Dedifferentiated amniotic fluid mesenchymal stem cell (primary cell): ENCODE measurements at regions not wholly inside any gene's neighbourhood (a gene's known extent, or its start where the extent isn't known, plus 50 kb on each side); places are given as distances from the start of the nearest gene placed in this dataset.
"Not testable (repeated sequence)": the region's sequence is repeated elsewhere in the genome, so short reads cannot be mapped to it uniquely, and the experiment has no call there.

Experiments
- DNase-seq: peaks from one replicate; pipeline ENCODE4 v3.0.0-alpha.2; 2016; ENCODE audit errors: extremely low spot score

DNA sequence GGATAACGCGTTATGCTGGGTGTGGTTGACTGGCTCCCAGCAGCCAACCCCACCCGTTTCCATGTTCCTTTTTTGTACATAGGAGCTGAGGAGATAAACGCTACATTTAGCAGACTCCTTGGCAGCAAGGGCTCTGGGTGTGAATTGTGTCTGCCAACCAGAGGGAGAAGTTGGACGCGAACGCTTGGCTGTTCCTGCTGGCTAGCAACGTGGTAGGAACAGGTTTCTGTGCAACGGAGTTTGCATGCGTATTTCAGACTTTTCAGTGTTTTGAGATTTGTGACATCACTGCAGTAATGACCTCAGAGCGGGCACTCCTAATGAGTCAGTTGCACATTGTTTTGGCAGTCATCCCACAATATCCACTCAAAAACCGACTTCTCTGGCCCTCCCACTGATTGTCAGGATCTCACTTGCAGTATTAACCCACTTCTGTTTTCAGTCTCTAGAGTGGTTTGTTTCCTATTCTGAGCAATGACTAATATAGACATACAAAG is 98.7 kb upstream of the RGS1 start:
- DNase-seq: no peak

GRCh38 chr1:192477630-192478029 is 97.9 kb upstream of the RGS1 start:
- peak; percentile 65 for DNase-seq

DNA sequence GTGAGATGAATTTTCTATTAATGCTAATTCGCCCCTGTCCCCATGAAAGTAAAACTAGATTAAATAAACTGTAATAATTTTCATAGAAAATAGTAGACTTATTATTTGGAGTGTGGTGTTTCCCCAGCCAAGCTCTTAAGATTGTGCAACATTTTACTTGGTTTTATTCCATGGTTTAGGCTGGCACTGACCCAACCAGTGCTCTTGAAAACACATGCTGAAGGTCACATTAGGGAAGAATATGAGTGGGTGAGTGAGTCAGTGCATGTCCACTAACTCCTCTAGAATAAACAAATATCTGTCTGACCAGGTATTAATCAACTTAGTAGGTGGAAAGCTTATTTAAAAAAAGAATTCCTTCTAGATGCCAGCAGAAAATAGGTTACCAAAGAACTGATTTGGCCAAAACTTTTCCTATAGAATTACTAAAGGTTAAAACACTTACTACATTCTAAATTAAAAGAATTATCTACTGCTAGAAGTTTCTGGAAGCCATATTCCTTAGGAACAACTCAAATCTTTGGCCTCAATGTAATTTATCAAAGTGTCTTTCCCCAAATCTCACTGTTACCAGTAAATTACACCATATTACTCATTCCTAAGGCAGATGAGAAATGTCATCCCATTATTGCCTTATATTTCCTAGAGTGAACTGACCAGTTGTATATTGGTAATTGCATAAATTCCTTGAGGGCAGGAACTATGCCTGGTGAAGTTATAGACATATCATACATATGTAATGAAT is 89.7 kb upstream of the RGS1 start:
- DNase-seq: peak; percentile 88

GRCh38 chr1:192488058-192488457 is 87.5 kb upstream of the RGS1 start:
- DNase-seq: no peak

DNA sequence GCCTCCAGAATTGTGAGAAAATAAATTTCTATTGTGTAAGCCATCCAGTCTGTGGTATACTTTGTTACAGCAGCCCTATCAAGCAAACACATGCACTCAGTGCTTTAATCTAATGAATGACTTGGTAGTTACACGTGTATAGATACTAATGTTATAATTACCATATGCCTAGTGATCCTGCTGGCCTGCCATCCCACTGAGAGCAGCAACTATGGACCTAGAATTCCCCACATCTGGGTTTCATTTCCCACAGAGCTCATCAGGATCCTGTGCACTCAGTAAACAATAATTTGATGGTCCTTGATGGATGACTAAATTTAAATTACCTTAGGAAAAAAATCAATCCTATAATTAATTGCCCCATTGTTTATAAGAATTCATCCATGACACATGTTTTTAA is 86.5 kb upstream of the RGS1 start:
- DNase-seq: peak; percentile 18

DNA sequence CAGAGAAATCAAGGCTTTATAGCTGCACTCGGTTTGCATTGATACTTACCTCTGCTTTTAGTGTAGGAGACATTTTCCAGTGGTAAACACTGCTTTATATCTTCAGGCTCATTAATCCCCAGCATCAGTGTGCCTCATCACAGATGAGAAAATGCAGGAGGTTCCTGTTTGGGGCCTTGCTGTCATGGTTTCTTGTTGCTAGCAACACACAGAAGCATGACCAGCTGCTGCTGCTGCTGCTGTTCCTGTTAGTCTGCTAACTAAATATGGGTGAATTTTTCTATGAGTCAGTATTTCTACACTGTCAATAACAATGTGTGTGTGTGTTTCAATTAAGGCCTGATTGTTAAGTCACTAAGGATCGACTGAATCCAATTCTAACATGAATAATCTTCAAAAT is 85.8 kb upstream of the RGS1 start:
- peak; percentile 85 for DNase-seq

GRCh38 chr1:192491804-192492554 is 83.6 kb upstream of the RGS1 start:
- no peak for DNase-seq

- DNase-seq: no peak
These were observed 82.0 kb upstream of the RGS1 start for GRCh38 chr1:192493584-192493983.

DNA sequence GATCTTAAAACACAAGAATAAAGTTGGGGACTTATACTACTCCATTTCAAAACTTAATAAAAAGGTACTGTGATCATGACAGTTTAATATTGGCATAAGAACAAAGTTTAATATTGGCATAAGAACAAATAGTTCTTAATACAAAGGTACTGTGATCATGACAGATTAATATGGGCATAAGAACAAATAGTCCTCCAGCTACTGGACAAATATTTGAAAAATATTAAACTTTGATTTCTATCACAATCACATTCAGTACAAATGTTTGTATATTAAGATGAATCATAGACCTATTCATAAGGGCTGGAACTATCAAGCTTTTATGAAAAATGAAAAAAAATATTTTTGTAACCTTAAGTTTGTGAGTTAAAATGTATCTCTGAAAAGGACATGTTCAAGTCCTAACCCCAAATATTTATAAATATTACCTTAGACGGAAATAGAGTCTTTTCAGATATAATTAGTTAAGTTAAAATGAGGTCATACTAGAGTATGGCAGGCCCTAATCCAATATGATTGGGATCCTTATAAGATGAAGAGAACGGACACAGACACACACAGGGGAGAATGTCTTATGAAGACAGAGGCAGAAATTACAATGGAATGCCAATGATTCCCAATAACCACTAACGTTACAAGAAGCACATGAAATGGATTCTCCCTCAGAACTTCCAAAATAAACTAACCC is 79.1 kb upstream of the RGS1 start:
- DNase-seq: no peak

GRCh38 chr1:192497214-192497794 is 78.3 kb upstream of the RGS1 start:
- DNase-seq: no peak

DNA sequence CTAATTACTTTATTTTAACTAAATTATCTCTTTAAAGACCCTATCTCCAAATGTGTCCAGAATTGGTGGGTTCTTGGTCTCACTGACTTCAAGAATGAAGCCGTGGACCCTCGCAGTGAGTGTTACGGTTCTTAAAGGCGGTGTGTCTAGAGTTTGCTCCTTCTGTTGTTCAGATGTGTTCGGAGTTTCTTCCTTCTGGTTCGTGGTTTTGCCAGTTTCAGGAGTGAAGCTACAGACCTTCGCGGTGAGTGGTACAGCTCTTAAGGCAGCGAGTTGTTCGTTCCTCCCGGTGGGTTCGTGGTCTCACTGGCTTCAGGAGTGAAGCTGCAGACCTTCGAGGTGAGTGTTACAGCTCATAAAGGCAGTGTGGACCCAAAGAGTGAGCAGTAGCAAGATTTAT is 77.5 kb upstream of the RGS1 start:
- DNase-seq: not testable (repeated sequence)

DNA sequence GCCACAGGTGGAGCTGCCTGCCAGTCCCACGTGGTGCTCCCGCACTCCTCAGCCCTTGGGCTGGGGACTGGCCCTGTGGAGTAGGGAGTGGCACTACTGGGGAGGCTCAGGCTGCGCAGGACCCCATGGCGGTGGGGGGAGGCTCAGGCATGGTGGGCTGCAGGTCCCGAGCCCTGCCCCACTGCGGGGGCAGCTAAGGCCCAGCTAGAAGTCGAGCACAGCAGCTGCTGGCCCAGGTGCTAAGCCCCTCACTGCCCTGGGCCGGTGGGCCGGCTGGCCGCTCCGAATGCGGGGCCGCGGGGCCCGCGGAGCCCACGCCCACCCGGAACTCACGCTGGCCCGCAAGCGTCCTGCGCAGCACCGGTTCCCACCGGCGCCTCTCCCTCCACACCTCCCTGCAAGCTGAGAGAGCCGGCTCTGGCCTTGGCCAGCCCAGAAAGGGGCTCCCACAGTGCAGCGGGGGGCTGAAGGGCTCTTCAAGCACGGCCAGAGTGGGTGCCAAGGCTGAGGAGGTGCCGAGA is 76.5 kb upstream of the RGS1 start:
- DNase-seq: not testable (repeated sequence)

DNA sequence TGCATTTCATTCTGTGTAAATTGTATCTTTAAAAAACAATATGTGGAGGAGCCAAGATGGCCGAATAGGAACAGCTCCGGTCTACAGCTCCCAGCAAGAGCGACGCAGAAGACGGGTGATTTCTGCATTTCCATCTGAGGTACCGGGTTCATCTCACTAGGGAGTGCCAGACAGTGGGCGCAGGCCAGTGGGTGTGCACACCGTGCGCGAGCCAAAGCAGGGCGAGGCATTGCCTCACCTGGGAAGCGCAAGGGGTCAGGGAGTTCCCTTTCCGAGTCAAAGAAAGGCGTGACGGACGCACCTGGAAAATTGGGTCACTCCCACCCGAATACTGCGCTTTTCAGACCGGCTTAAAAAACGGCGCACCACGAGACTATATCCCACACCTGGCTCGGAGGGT is 75.0 kb upstream of the RGS1 start:
- DNase-seq: not testable (repeated sequence)

- DNase-seq: no peak
These were observed 68.8 kb upstream of the RGS1 start for GRCh38 chr1:192506741-192507155.

DNA sequence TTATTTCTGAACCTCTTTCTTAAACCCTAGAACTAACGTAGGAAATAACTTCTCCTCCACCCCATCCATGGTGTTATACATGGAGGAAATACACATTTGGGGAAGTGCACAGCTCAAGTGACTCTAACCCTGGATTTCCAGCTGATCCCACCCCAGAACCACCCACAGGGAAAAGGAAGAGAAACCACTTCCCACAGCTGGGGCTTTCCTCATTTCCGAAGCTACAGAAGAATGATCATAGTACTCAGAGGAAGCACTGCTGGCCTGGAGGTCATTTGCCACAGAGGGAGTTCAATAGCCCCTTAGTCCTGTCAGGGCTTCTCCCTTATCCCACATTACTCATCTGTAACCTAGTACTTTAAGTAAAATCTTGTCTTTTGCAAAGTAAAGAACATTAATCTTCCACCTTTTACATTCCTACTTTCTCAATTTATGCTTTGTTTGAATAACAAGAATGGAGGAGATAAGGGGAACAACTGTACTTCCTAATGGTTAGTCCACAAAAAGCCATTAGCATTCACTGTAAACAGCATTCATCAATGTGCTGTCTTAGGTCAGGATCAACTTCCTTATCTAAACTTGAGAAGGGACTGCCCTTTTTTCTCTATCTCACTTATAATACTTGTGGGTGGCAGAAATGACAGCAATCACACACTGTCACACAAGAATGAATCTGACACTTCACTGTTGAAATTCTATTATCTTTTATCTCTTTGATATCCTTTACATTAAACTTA is 63.0 kb upstream of the RGS1 start:
- DNase-seq: no peak

- no peak for DNase-seq
These were observed 62.4 kb upstream of the RGS1 start for GRCh38 chr1:192513196-192513595.

DNA sequence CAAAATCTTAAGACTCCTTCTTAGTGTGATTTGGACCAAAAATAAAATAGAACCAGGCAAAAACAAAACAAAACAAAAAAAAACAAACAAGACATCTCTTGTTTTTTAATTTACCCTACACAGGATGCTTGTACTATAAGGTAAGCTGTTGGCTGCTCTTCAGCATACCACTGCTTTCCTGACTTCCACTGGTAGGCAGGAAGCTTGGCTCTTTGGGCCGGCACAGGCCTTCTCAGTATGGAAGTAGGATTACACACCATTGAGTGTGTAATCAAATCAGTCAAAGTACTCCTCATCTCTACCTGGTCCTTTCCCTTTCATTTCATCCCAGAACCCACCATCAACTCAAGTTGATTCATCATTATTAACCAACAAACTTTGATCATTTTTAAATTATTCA is 61.9 kb upstream of the RGS1 start:
- no peak for DNase-seq

- peak; percentile 61 for DNase-seq
These were observed 58.7 kb upstream of the RGS1 start for GRCh38 chr1:192516776-192517297.

GRCh38 chr1:192517716-192518355 is 57.7 kb upstream of the RGS1 start:
- not testable (repeated sequence) for DNase-seq

DNA sequence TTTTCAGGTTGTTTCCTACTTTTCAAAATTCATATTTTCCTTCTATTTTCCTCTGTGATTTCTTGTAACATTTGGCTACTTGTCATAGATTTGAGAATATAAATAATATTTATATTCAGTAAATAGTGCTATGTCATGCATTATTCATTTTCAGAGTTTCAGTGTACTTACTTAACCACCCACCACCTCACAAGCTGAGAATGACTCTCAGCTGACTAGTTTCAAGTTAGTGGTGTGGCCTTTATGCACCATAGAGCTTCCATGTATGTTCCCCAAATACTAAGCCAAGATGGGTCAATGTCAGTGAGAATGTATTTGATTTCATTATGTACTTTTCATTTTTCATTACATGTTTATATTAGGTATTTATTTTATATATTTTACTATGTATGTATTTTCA is 56.9 kb upstream of the RGS1 start:
- no peak for DNase-seq
